HCT116 (cell line): ENCODE measurements at regions not wholly inside any gene's neighbourhood (a gene's known extent, or its start where the extent isn't known, plus 50 kb on each side); places are given as distances from the start of the nearest gene placed in this dataset.

Source experiments
- ATF3 ChIP-seq: IDR thresholded peaks from 2 replicates; pipeline ENCODE4 v1.6.1; 2012
- JUND ChIP-seq: IDR thresholded peaks from 2 replicates; pipeline ENCODE4 v1.6.1; 2012
- MAX ChIP-seq: IDR thresholded peaks from 2 replicates; pipeline ENCODE4 v1.6.1; 2012
- ZBTB33 ChIP-seq: IDR thresholded peaks from 2 replicates; pipeline ENCODE4 v1.6.1; 2011; ENCODE audit warnings: mild to moderate bottlenecking, low read length, moderate library complexity; ENCODE audit not compliant: insufficient replicate concordance; ENCODE audit errors: extremely low read depth
- ZNF274 ChIP-seq: fragments of 200-500 bp; sonication (Bioruptor generic); IDR thresholded peaks from 2 replicates; pipeline ENCODE4 v1.6.1; 2014; ENCODE audit warnings: mild to moderate bottlenecking, low read depth, low read length, inconsistent platforms
- TF ChIP-seq, protein P1 (sequence below), 3 experiments: fragments of 200-600 bp in 1 of 3; sonication (generic) in 1 of 3; IDR thresholded peaks in 2 of 3; conservative IDR thresholded peaks in 1 of 3; 2 replicates each; pipeline ENCODE4 v1.5.1; 2012 to 2017; ENCODE audit warnings: low read depth in 2 of 3, low read length in 2 of 3, antibody characterized with exemption in 1 of 3, borderline replicate concordance in 1 of 3, control low read depth in 1 of 3, mild to moderate bottlenecking in 1 of 3, mixed read lengths in 1 of 3, mixed run types in 1 of 3, moderate library complexity in 1 of 3; ENCODE audit not compliant: insufficient read depth in 1 of 3

DNA sequence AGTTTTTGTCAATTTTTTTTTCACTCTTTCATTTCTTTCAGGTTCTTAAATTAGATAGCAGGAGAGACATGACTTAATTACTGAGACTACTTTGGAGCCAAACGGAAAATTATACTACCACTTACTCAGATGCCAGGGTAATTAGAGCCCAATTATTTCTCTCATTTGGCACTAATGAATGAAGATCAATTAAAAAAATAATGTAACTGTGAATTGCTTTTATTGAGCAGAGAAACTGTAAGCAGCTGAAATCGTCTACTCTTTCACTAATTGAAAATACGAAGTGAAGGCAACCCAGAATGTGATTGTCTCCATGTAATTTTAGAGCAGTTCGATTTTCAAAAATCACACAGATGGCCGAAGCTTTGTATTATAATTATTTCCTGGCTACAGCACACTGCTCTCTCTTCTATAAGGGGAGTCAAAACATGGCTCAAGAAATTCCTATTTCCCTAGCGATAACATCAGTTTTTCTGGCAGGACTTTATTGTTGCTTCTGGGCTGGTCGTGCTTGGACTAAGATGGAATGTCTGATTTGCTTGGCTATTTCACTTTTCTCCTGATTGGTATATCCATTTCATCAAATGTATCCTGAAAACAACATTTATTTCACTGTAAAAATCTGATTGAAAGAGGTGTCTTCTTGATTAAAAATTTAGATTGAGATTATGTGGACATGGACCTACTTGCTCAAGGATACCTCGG lies 55.8 kb upstream of the PDZRN3 start:
- TF ChIP-seq, protein P1, sequence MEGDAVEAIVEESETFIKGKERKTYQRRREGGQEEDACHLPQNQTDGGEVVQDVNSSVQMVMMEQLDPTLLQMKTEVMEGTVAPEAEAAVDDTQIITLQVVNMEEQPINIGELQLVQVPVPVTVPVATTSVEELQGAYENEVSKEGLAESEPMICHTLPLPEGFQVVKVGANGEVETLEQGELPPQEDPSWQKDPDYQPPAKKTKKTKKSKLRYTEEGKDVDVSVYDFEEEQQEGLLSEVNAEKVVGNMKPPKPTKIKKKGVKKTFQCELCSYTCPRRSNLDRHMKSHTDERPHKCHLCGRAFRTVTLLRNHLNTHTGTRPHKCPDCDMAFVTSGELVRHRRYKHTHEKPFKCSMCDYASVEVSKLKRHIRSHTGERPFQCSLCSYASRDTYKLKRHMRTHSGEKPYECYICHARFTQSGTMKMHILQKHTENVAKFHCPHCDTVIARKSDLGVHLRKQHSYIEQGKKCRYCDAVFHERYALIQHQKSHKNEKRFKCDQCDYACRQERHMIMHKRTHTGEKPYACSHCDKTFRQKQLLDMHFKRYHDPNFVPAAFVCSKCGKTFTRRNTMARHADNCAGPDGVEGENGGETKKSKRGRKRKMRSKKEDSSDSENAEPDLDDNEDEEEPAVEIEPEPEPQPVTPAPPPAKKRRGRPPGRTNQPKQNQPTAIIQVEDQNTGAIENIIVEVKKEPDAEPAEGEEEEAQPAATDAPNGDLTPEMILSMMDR (IDR thresholded peaks at IDR 0.05 in 2 of 3, conservative IDR thresholded peaks at IDR 0.05 in 1 of 3; ENCODE audit: borderline replicate concordance in 1 of 3, insufficient read depth in 1 of 3, low read depth in 2 of 3, low read length in 2 of 3) = no peak
- no peak for TF ChIP-seq ATF3
- TF ChIP-seq ZNF274 = no peak
- no peak for TF ChIP-seq JUND
- no peak for TF ChIP-seq MAX
- no peak for TF ChIP-seq ZBTB33
